IMR-90 (cell line): ENCODE measurements at regions not wholly inside any gene's neighbourhood (a gene's known extent, or its start where the extent isn't known, plus 50 kb on each side); places are given as distances from the start of the nearest gene placed in this dataset.

Experiments used
- ATAC-seq: fragments of 200-7000 bp; cut with Tn5 transposase; 2 replicates; pipeline ENCODE4 v1.9.1; 2020; ENCODE audit warnings: low read depth, mild to moderate bottlenecking, moderate library complexity
- BruUV-seq: library from RNA; stranded (reverse); fragments of 400-500 nt; replicated peaks from 2 replicates; lab custom pipeline; 2021; lab: Mats Ljungman, UMichigan
- CTCF ChIA-PET: fragments of 300-600 bp; formaldehyde crosslinking; extraction: SDS; loops from one replicate; lab custom pipeline; 2021; ENCODE audit warnings: antibody characterized with exemption; lab: Yijun Ruan, JAX
- POLR2A ChIA-PET: fragments of 300-600 bp; sonication (Branson Sonifier 250); formaldehyde crosslinking; loops from one replicate; lab custom pipeline; 2022; ENCODE audit warnings: antibody characterized with exemption; ENCODE audit not compliant: unreplicated experiment; lab: Charles Lee
- DNase-seq: peaks from one replicate; pipeline ENCODE4 v3.0.0; 2013
- H2AFZ ChIP-seq: replicated peaks from 2 replicates; pipeline ENCODE3; 2013; ENCODE audit warnings: low read length, mild to moderate bottlenecking; ENCODE audit not compliant: poor library complexity
- H2AK5ac ChIP-seq: 2 replicates; pipeline ENCODE4 v1.6.1; 2013; ENCODE audit warnings: low read depth, low read length, inconsistent platforms
- H2AK9ac ChIP-seq: replicated peaks from 2 replicates; pipeline ENCODE3; 2013; ENCODE audit warnings: mild to moderate bottlenecking, low read depth, low read length, moderate library complexity; ENCODE audit not compliant: poor library complexity
- H2BK120ac ChIP-seq: 2 replicates; pipeline ENCODE4 v1.6.1; 2013; ENCODE audit warnings: low read depth, low read length, inconsistent platforms
- H2BK15ac ChIP-seq: 3 replicates; pipeline ENCODE4 v1.6.1; 2013; ENCODE audit warnings: low read depth, low read length, inconsistent platforms
- H2BK20ac ChIP-seq: 2 replicates; pipeline ENCODE4 v1.6.1; 2013; ENCODE audit warnings: low read depth, mild to moderate bottlenecking, inconsistent platforms, low read length, moderate library complexity
- H2BK5ac ChIP-seq: 2 replicates; pipeline ENCODE4 v1.6.1; 2013; ENCODE audit warnings: mild to moderate bottlenecking, low read depth, low read length, inconsistent platforms; ENCODE audit not compliant: poor library complexity, severe bottlenecking
- H3K14ac ChIP-seq: replicated peaks from 2 replicates; pipeline ENCODE4 v1.6.1; 2013; ENCODE audit warnings: low read depth, low read length, inconsistent platforms
- H3K18ac ChIP-seq: 2 replicates; pipeline ENCODE4 v1.6.1; 2013; ENCODE audit warnings: low read depth, low read length, control low read depth
- H3K23ac ChIP-seq: 2 replicates; pipeline ENCODE4 v1.6.1; 2013; ENCODE audit warnings: low read depth, low read length, inconsistent platforms
- H3K27ac ChIP-seq: 2 replicates; pipeline ENCODE4 v1.5.1; 2013; ENCODE audit warnings: mild to moderate bottlenecking, control low read depth, low read length; ENCODE audit not compliant: insufficient read depth
- H3K27me3 ChIP-seq: 2 replicates; pipeline ENCODE4 v1.6.1; 2013; ENCODE audit warnings: low read length; ENCODE audit not compliant: control insufficient read depth, insufficient read depth
- H3K36me3 ChIP-seq: 2 replicates; pipeline ENCODE4 v1.6.1; 2013; ENCODE audit warnings: low read length, mixed read lengths; ENCODE audit not compliant: control insufficient read depth, insufficient read depth
- H3K4ac ChIP-seq: 2 replicates; pipeline ENCODE4 v1.6.1; 2013; ENCODE audit warnings: low read depth, low read length, inconsistent platforms
- H3K4me1 ChIP-seq: 2 replicates; pipeline ENCODE4 v1.6.1; 2013; ENCODE audit warnings: low read length, mixed read lengths; ENCODE audit not compliant: control insufficient read depth, insufficient read depth
- H3K4me2 ChIP-seq: 2 replicates; pipeline ENCODE4 v1.6.1; 2013; ENCODE audit warnings: low read depth, mild to moderate bottlenecking, control low read depth, low read length, moderate library complexity
- H3K4me3 ChIP-seq: 2 replicates; pipeline ENCODE4 v1.5.1; 2013; ENCODE audit warnings: low read depth, mild to moderate bottlenecking, control low read depth, low read length, moderate library complexity; ENCODE audit not compliant: insufficient read depth
- H3K56ac ChIP-seq: 2 replicates; pipeline ENCODE4 v1.6.1; 2013; ENCODE audit warnings: low read length, inconsistent platforms; ENCODE audit not compliant: insufficient read depth; ENCODE audit errors: extremely low read depth
- H3K79me1 ChIP-seq, 2 experiments: 2 replicates each; pipeline ENCODE4 v1.6.1; 2013; ENCODE audit warnings: low read length in 2 of 2, inconsistent platforms in 1 of 2, low read depth in 1 of 2
- H3K9ac ChIP-seq: 2 replicates; pipeline ENCODE4 v1.6.1; 2013; ENCODE audit warnings: low read depth, low read length, control low read depth
- H3K9me1 ChIP-seq: 2 replicates; pipeline ENCODE4 v1.6.1; 2013; ENCODE audit warnings: low read length, inconsistent platforms; ENCODE audit not compliant: insufficient read depth
- H3K9me3 ChIP-seq: 2 replicates; pipeline ENCODE4 v1.6.1; 2013; ENCODE audit warnings: low read length; ENCODE audit not compliant: control insufficient read depth, insufficient read depth
- H4K20me1 ChIP-seq: 2 replicates; pipeline ENCODE4 v1.6.1; 2013; ENCODE audit warnings: low read length, inconsistent platforms; ENCODE audit not compliant: insufficient read depth
- H4K5ac ChIP-seq: 2 replicates; pipeline ENCODE4 v1.6.1; 2013; ENCODE audit warnings: mild to moderate bottlenecking, low read depth, low read length, control low read depth
- H4K8ac ChIP-seq, 2 experiments: 2 replicates each; pipeline ENCODE4 v1.6.1; 2013; ENCODE audit warnings: low read depth in 2 of 2, low read length in 2 of 2, control low read depth in 1 of 2, inconsistent platforms in 1 of 2
- H4K91ac ChIP-seq: 2 replicates; pipeline ENCODE4 v1.6.1; 2013; ENCODE audit warnings: low read depth, low read length, inconsistent platforms; ENCODE audit not compliant: insufficient read depth
- CEBPB ChIP-seq: IDR thresholded peaks from 2 replicates; pipeline ENCODE4 v1.6.1; 2012; ENCODE audit warnings: low read depth, low read length, improper control_type of control experiment
- MXI1 ChIP-seq: IDR thresholded peaks from 2 replicates; pipeline ENCODE4 v1.6.1; 2012; ENCODE audit warnings: low read depth, mild to moderate bottlenecking, low read length, moderate library complexity, borderline replicate concordance
- NFE2L2 ChIP-seq: fragments of 150-350 bp; IDR thresholded peaks from 2 replicates; pipeline ENCODE4 v1.6.1; 2016; ENCODE audit warnings: low read depth, mild to moderate bottlenecking, low read length
- SMC3 ChIP-seq: fragments of 150-350 bp; IDR thresholded peaks from 2 replicates; pipeline ENCODE4 v1.6.1; 2016; ENCODE audit warnings: low read depth, mild to moderate bottlenecking, antibody characterized with exemption, low read length, moderate library complexity
- WGBS, 2 experiments: methylation state at CpG; one replicate each; pipeline versions ENCODE4 v1.1.5 to v1.1.7; 2013; ENCODE audit warnings: missing lambda C conversion rate in 2 of 2; ENCODE audit not compliant: insufficient read length in 1 of 2; ENCODE audit errors: extremely low coverage in 2 of 2; 5-methylcytosine and 5-hydroxymethylcytosine counted together
- dilution Hi-C: fragments of 300-500 bp; cut with HindIII; formaldehyde crosslinking; loops from one replicate; pipeline ENCODE4 v1.14.3; 2018; ENCODE audit warnings: low sequenced_read_pairs; ENCODE audit not compliant: unreplicated experiment
- in situ Hi-C: fragments of 300-500 bp; cut with MboI; formaldehyde crosslinking; loops from 3 replicates; pipeline ENCODE4 v1.14.3; 2019; ENCODE audit warnings: low sequenced_read_pairs, inconsistent platforms, mixed read lengths
- intact Hi-C: fragments of 100-400 bp; cut with micrococcal nuclease; formaldehyde crosslinking; loops from 2 replicates; pipeline ENCODE4 v1.10.0; 2022

DNA sequence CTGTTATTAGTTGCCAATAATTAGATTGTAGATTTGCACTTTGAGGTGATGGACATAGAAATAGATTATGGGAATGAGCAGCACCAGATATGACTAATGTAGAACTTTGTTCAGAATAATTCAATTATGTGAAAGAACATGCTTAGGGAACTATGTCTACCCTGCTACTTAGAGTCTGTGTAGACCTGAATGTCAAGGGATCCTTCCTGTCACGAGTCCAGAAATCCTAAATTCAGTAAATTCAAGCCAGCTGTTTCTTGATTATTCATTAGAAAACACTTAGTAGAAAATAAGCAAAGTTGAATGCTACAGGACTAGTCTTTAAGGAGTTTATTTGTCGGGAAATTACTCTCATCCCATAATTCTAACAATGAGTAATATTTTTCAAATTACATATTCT is 887.3 kb upstream of the SEMA6A start:
- no peaks in the 10 kb centered on the region for H3K36me3 ChIP-seq
- H3K27ac ChIP-seq, result no peak overlapping the region
- TF ChIP-seq SMC3 (no peak), NFE2L2 (no peak), MXI1 (no peak), CEBPB (no peak)
- WGBS, 2 experiments, result no CpG with 5 or more reads among the region's 2 CpGs
- no peak overlapping the region for H2BK15ac ChIP-seq
- H3K56ac ChIP-seq, result no peak overlapping the region
- no peak overlapping the region for H3K4ac ChIP-seq
- no peak overlapping the region for H3K23ac ChIP-seq
- H3K9ac ChIP-seq, result no peak overlapping the region
- in situ Hi-C loops, result loop anchor here (25.0 kb wide), 1 partner anchor 1325 kb away; no protein-coding TSS in a partner anchor
- ChIA-PET CTCF (no interaction called here), POLR2A (no interaction called here)
- no peak overlapping the region for H4K91ac ChIP-seq
- H4K5ac ChIP-seq, result no peak overlapping the region
- no peaks in the 10 kb centered on the region for H3K4me1 ChIP-seq
- H2AK9ac ChIP-seq, result no peak overlapping the region
- dilution Hi-C loops, result no loop called here
- no peak overlapping the region for H3K14ac ChIP-seq
- H2BK20ac ChIP-seq, result no peak overlapping the region
- H3K4me2 ChIP-seq, result no peak overlapping the region
- no peaks in the 10 kb centered on the region for H4K20me1 ChIP-seq
- no peak overlapping the region for H4K8ac ChIP-seq
- no peak for ATAC-seq
- H3K9me1 ChIP-seq, result no peaks in the 10 kb centered on the region
- no peak overlapping the region for H2BK120ac ChIP-seq
- H2AK5ac ChIP-seq, result no peak overlapping the region
- no peak for DNase-seq
- no peaks in the 10 kb centered on the region for H3K9me3 ChIP-seq
- intact Hi-C loops, result no loop called here
- H3K79me1 ChIP-seq, result no peaks in the 10 kb centered on the region
- H3K18ac ChIP-seq, result no peak overlapping the region
- no peak overlapping the region for H3K4me3 ChIP-seq
- H2BK5ac ChIP-seq, result no peak overlapping the region
- no peak overlapping the region for H2AFZ ChIP-seq
- H3K27me3 ChIP-seq, result no peaks in the 10 kb centered on the region
- no TSS peak for BruUV-seq
